A549 (cell line): ENCODE measurements at regions not wholly inside any gene's neighbourhood (a gene's known extent, or its start where the extent isn't known, plus 50 kb on each side); places are given as distances from the start of the nearest gene placed in this dataset.

Experiments
- CTCF ChIP-seq: fragments of >200 bp; sonication (Bioruptor Twin); formaldehyde crosslinking; IDR thresholded peaks from 3 replicates; pipeline ENCODE4 v1.5.1; 2016
- ELK1 ChIP-seq: fragments of 150-350 bp; IDR thresholded peaks from 2 replicates; pipeline ENCODE4 v1.6.1; 2014; ENCODE audit warnings: low read depth, mild to moderate bottlenecking, low read length
- REST ChIP-seq: fragments of 200-600 bp; sonication (generic); IDR thresholded peaks from 2 replicates; pipeline ENCODE4 v1.6.1; 2016; ENCODE audit warnings: antibody characterized with exemption, mild to moderate bottlenecking, moderate library complexity
- USF2 ChIP-seq: fragments of 450-650 bp; IDR thresholded peaks from 2 replicates; pipeline ENCODE4 v1.6.1; 2014; ENCODE audit warnings: antibody characterized with exemption

GRCh38 chr7:69232445-69233376, 365.6 kb upstream of the AUTS2 start:
- TF ChIP-seq CTCF (no peak), REST (no peak), ELK1 (no peak), USF2 (no peak)
